ENCODE measurements at regions not wholly inside any gene's neighbourhood (a gene's known extent, or its start where the extent isn't known, plus 50 kb on each side); places are given as distances from the start of the nearest gene placed in this dataset.

DNA sequence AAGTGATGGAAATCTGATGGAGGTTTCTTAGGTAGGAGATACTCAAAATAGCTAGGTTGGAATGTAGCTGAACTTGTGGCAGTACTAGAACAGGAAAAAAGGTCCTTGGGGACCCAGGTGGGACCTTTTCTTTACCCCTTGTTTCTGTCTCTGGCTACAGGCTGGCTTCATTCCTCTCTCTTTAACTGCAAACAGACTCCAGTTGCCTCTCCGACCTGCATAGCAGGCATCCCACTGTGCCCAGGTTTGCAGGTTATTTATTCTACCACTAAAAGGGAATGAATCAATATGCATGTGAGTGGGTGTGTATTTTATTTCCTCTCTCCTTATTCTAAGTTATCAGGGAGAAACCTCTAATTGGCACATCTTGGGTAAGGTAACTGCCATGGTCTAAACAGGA is 758.1 kb downstream of the MED13L start:
- H3K9me3 ChIP-seq (ENCODE audit: insufficient read depth, low read length) = peaks cover 34% of the 10 kb centered on the region; the same call in 1 of the 2 replicates
- peaks cover 5% of the 10 kb centered on the region for H3K4me1 ChIP-seq (ENCODE audit: insufficient read depth, insufficient read length)
- TF ChIP-seq SUZ12 (IDR thresholded peaks at IDR 0.05; ENCODE audit: extremely low read depth, insufficient read depth, insufficient read length) = no peak
- no peak for TF ChIP-seq ZNF274 (IDR thresholded peaks at IDR 0.05; ENCODE audit: low read depth, low read length)
- no peak for TF ChIP-seq YY1 (IDR thresholded peaks at IDR 0.05; ENCODE audit: insufficient read depth, insufficient read length)
- H3K9ac ChIP-seq (ENCODE audit: insufficient read length, low read depth) = no peak overlapping the region
- no peaks in the 10 kb centered on the region for H3K36me3 ChIP-seq (ENCODE audit: insufficient read depth, insufficient read length, low read length)
- no peak for DNase-seq (ENCODE audit: low read depth, low spot score)
- no peak overlapping the region for H3K4me3 ChIP-seq (ENCODE audit: insufficient read length, low read depth)
- H3K27me3 ChIP-seq (ENCODE audit: insufficient read depth, insufficient read length) = peaks cover 3% of the 10 kb centered on the region

- Histone ChIP-seq H3K9me3 (ENCODE audit: insufficient read depth, low read length) (peaks cover 42% of the 10 kb centered on the region; the same call in 1 of the 2 replicates), H3K4me1 (ENCODE audit: insufficient read depth, insufficient read length) (peaks cover 5% of the 10 kb centered on the region), H3K9ac (ENCODE audit: insufficient read length, low read depth) (no peak overlapping the region), H3K27me3 (ENCODE audit: insufficient read depth, insufficient read length) (peaks cover 3% of the 10 kb centered on the region), H3K4me3 (ENCODE audit: insufficient read length, low read depth) (no peak overlapping the region), H3K36me3 (ENCODE audit: insufficient read depth, insufficient read length, low read length) (no peaks in the 10 kb centered on the region)
- no peak for DNase-seq (ENCODE audit: low read depth, low spot score)
- TF ChIP-seq ZNF274 (IDR thresholded peaks at IDR 0.05; ENCODE audit: low read depth, low read length) = no peak
- no peak for TF ChIP-seq YY1 (IDR thresholded peaks at IDR 0.05; ENCODE audit: insufficient read depth, insufficient read length)
- no peak for TF ChIP-seq SUZ12 (IDR thresholded peaks at IDR 0.05; ENCODE audit: extremely low read depth, insufficient read depth, insufficient read length)
Measured at GRCh38 chr12:115517913-115518312, 759.6 kb downstream of the MED13L start.

DNA sequence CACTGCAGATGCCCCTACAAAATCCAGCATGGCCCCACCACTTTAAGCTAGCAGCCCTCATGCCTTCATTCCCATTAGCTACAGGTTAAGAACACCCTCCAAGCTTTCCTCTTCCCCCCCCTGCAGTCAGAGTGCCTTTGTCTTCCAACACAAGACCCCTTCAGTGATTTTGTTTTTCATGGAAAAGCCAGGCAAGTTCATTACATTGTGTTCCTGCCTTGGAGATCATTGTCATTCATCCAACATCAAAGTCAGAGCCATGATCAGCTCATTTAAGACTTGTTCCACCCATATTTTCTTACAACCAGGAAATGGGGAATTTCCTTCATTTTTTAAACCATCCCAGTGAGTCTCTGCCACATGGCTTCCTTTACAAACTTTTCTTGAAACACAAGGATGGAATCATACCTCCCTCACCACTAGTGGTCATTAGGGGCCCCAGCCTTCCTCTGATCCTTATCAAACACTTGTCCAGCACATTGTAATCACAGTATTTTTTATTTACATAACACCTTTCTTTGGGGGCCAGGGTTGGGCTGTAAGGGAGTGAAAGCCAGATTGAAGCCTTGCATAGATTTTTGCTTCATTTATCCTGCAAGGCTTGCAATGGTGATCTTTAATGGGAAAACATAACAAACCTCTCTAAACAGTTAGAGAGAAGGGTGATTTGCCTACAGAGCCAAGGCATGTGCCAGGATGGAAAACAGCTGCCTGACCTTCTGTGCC is 765.3 kb downstream of the MED13L start:
- H3K4me3 ChIP-seq (ENCODE audit: insufficient read length, low read depth) = no peak overlapping the region
- peaks cover 37% of the 10 kb centered on the region; the same call in 1 of the 2 replicates for H3K9me3 ChIP-seq (ENCODE audit: insufficient read depth, low read length)
- no peaks in the 10 kb centered on the region for H3K36me3 ChIP-seq (ENCODE audit: insufficient read depth, insufficient read length, low read length)
- H3K9ac ChIP-seq (ENCODE audit: insufficient read length, low read depth) = no peak overlapping the region
- no peak for TF ChIP-seq ZNF274 (IDR thresholded peaks at IDR 0.05; ENCODE audit: low read depth, low read length)
- no peak for TF ChIP-seq YY1 (IDR thresholded peaks at IDR 0.05; ENCODE audit: insufficient read depth, insufficient read length)
- no peak for TF ChIP-seq SUZ12 (IDR thresholded peaks at IDR 0.05; ENCODE audit: extremely low read depth, insufficient read depth, insufficient read length)
- peaks cover 3% of the 10 kb centered on the region for H3K4me1 ChIP-seq (ENCODE audit: insufficient read depth, insufficient read length)
- peak; percentile 85 for DNase-seq (ENCODE audit: low read depth, low spot score)
- H3K27me3 ChIP-seq (ENCODE audit: insufficient read depth, insufficient read length) = peaks cover 23% of the 10 kb centered on the region

- TF ChIP-seq YY1 (IDR thresholded peaks at IDR 0.05; ENCODE audit: insufficient read depth, insufficient read length) (no peak), ZNF274 (IDR thresholded peaks at IDR 0.05; ENCODE audit: low read depth, low read length) (no peak), SUZ12 (IDR thresholded peaks at IDR 0.05; ENCODE audit: extremely low read depth, insufficient read depth, insufficient read length) (no peak)
- Histone ChIP-seq H3K9ac (ENCODE audit: insufficient read length, low read depth) (no peak overlapping the region), H3K4me1 (ENCODE audit: insufficient read depth, insufficient read length) (peaks cover 6% of the 10 kb centered on the region), H3K36me3 (ENCODE audit: insufficient read depth, insufficient read length, low read length) (no peaks in the 10 kb centered on the region), H3K4me3 (ENCODE audit: insufficient read length, low read depth) (no peak overlapping the region), H3K9me3 (ENCODE audit: insufficient read depth, low read length) (peaks cover 29% of the 10 kb centered on the region; the same call in 1 of the 2 replicates), H3K27me3 (ENCODE audit: insufficient read depth, insufficient read length) (peaks cover 23% of the 10 kb centered on the region)
- DNase-seq (ENCODE audit: low read depth, low spot score) = no peak
Measured at GRCh38 chr12:115511305-115511704, 766.2 kb downstream of the MED13L start.

DNA sequence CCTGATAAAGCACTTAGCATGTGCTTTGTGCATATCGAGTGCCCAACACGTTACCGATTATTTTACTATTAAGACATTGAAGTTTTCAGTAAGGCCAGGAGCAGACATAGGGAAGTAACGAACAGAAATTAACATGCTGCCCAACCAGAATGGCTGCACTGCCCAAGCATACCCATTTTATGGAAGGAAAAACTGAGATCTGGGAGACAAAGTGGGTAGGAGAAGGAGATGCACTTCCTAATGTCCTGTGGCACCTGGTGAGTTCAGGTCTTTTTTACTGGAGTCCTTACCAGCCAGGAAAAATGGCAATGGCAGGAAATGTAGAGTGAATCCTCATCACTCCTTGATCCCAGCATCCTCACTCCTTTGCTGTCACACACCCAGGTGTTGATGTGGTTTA is 768.5 kb downstream of the MED13L start:
- Histone ChIP-seq H3K9ac (ENCODE audit: insufficient read length, low read depth) (no peak overlapping the region), H3K4me1 (ENCODE audit: insufficient read depth, insufficient read length) (peaks cover 10% of the 10 kb centered on the region), H3K27me3 (ENCODE audit: insufficient read depth, insufficient read length) (peaks cover 21% of the 10 kb centered on the region), H3K4me3 (ENCODE audit: insufficient read length, low read depth) (no peak overlapping the region), H3K9me3 (ENCODE audit: insufficient read depth, low read length) (peaks cover 13% of the 10 kb centered on the region; the same call in 1 of the 2 replicates), H3K36me3 (ENCODE audit: insufficient read depth, insufficient read length, low read length) (no peaks in the 10 kb centered on the region)
- DNase-seq (ENCODE audit: low read depth, low spot score) = no peak
- TF ChIP-seq YY1 (IDR thresholded peaks at IDR 0.05; ENCODE audit: insufficient read depth, insufficient read length) (no peak), SUZ12 (IDR thresholded peaks at IDR 0.05; ENCODE audit: extremely low read depth, insufficient read depth, insufficient read length) (no peak), ZNF274 (IDR thresholded peaks at IDR 0.05; ENCODE audit: low read depth, low read length) (no peak)

DNA sequence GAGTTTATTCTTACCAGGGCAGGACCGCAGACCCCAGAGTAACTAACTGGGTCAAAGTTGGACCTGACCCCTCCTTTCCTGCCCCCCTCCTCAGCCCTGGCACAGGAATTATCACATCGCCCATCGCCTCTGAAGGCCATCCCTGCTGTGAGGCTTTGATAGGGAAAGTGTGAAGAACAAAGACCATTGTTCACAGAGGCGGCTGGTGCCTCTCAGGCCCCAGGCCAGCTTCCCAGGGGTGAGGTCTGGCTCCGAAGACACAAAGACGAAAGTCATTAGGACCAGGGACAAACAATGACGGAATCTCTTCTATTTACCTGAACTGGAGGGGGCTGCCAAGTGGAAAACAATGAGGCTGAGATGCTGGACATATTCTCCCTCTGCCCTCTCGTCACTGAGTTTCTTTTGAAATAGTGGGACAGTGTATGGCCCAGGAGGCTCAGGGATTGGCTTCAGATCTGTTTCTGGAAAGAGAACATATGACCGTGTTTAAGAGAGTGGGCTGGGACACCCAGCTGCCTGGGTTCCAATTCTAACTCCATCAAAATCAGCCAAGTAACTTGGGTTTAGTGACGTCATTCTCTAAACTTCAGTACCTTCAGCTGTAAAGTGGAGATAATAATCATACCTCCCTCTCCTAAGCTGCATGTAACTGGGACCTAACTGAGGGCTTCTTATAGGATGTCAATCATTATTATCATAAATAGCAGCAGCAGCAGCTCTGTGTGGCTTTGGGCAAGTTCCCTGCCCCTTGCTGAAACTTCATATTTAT is 769.4 kb downstream of the MED13L start:
- H3K9ac ChIP-seq (ENCODE audit: insufficient read length, low read depth) = peak overlapping the region; percentile 37
- H3K9me3 ChIP-seq (ENCODE audit: insufficient read depth, low read length) = peaks cover 7% of the 10 kb centered on the region; the same call in 1 of the 2 replicates
- H3K27me3 ChIP-seq (ENCODE audit: insufficient read depth, insufficient read length) = peaks cover 21% of the 10 kb centered on the region
- no peaks in the 10 kb centered on the region for H3K36me3 ChIP-seq (ENCODE audit: insufficient read depth, insufficient read length, low read length)
- no peak overlapping the region for H3K4me3 ChIP-seq (ENCODE audit: insufficient read length, low read depth)
- TF ChIP-seq SUZ12 (IDR thresholded peaks at IDR 0.05; ENCODE audit: extremely low read depth, insufficient read depth, insufficient read length) = no peak
- TF ChIP-seq YY1 (IDR thresholded peaks at IDR 0.05; ENCODE audit: insufficient read depth, insufficient read length) = no peak
- TF ChIP-seq ZNF274 (IDR thresholded peaks at IDR 0.05; ENCODE audit: low read depth, low read length) = no peak
- peaks cover 10% of the 10 kb centered on the region for H3K4me1 ChIP-seq (ENCODE audit: insufficient read depth, insufficient read length)
- DNase-seq (ENCODE audit: low read depth, low spot score) = peak; percentile 95

GRCh38 chr12:115507560-115507889 is 770.0 kb downstream of the MED13L start:
- DNase-seq (ENCODE audit: low read depth, low spot score) = no peak
- Histone ChIP-seq H3K9ac (ENCODE audit: insufficient read length, low read depth) (no peak overlapping the region), H3K9me3 (ENCODE audit: insufficient read depth, low read length) (peaks cover 5% of the 10 kb centered on the region; the same call in 1 of the 2 replicates), H3K4me1 (ENCODE audit: insufficient read depth, insufficient read length) (peaks cover 10% of the 10 kb centered on the region), H3K4me3 (ENCODE audit: insufficient read length, low read depth) (no peak overlapping the region), H3K36me3 (ENCODE audit: insufficient read depth, insufficient read length, low read length) (no peaks in the 10 kb centered on the region), H3K27me3 (ENCODE audit: insufficient read depth, insufficient read length) (peaks cover 21% of the 10 kb centered on the region)
- no peak for TF ChIP-seq SUZ12 (IDR thresholded peaks at IDR 0.05; ENCODE audit: extremely low read depth, insufficient read depth, insufficient read length)

All from NT2/D1 (cell line).